Spleen (tissue), 7 donors: ENCODE measurements at regions not wholly inside any gene's neighbourhood (a gene's known extent, or its start where the extent isn't known, plus 50 kb on each side); places are given as distances from the start of the nearest gene placed in this dataset.

Experiments used
- POLR2A ChIP-seq, 3 donors: fragments of 450-650 bp; IDR thresholded peaks; one replicate each; pipeline ENCODE4 v1.5.1; 2017; ENCODE audit warnings: antibody characterized with exemption in 3 of 3, mild to moderate bottlenecking in 1 of 3
- POLR2AphosphoS5 ChIP-seq, 3 donors: sonication (generic); formaldehyde crosslinking; IDR thresholded peaks; one replicate each; pipeline ENCODE4 v1.5.1; 2017; ENCODE audit warnings: antibody characterized with exemption in 3 of 3
- TF ChIP-seq, protein P1 (sequence below), 11 experiments: fragments of 200-600 bp in 7 of 11; fragments of 450-650 bp in 4 of 11; sonication (generic) in 4 of 11; IDR thresholded peaks in 8 of 11; conservative IDR thresholded peaks in 3 of 11; 1 replicate in 7 of 11; 2 replicates in 4 of 11; pipeline versions ENCODE4 v1.4.0 to v1.8.0; 2016 to 2021; ENCODE audit warnings: antibody characterized with exemption in 11 of 11, inconsistent platforms in 4 of 11, mild to moderate bottlenecking in 1 of 11
- donor health status: DM: no; HTN: no; CAD: no; lungs with moderate emphysema.
- donor health status: DM: no; HTN: no; CAD: no.
- donor health status: DM: no; HTN: no; CAD: no.

DNA sequence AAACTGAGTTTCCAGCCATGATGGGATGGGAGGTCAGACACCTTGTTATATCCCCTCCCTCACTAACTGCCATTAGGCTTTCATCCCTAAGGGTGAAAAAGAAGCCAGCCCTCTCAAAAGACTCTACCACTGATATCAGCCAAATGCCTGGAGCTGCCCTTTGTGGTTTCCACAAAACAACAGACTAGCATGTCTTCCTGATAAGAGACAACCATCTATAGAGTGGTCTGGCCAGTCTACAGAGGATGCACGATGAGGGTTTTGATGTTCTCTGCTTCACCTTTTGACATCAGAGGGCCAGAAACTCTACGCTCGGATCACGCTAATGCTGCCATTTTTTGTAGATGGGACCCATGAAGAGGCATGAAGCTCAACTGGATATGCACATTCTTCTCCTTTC, 61.7 kb upstream of the ARHGAP18 start:
- TF ChIP-seq, protein P1, sequence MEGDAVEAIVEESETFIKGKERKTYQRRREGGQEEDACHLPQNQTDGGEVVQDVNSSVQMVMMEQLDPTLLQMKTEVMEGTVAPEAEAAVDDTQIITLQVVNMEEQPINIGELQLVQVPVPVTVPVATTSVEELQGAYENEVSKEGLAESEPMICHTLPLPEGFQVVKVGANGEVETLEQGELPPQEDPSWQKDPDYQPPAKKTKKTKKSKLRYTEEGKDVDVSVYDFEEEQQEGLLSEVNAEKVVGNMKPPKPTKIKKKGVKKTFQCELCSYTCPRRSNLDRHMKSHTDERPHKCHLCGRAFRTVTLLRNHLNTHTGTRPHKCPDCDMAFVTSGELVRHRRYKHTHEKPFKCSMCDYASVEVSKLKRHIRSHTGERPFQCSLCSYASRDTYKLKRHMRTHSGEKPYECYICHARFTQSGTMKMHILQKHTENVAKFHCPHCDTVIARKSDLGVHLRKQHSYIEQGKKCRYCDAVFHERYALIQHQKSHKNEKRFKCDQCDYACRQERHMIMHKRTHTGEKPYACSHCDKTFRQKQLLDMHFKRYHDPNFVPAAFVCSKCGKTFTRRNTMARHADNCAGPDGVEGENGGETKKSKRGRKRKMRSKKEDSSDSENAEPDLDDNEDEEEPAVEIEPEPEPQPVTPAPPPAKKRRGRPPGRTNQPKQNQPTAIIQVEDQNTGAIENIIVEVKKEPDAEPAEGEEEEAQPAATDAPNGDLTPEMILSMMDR (IDR thresholded peaks at IDR 0.05 in 8 of 11, conservative IDR thresholded peaks at IDR 0.05 in 3 of 11), result no peak
- TF ChIP-seq POLR2A (IDR thresholded peaks at IDR 0.05) (no peak), POLR2AphosphoS5 (IDR thresholded peaks at IDR 0.05) (no peak)
